Hepatocyte (in vitro differentiated cells): ENCODE measurements at regions not wholly inside any gene's neighbourhood (a gene's known extent, or its start where the extent isn't known, plus 50 kb on each side); places are given as distances from the start of the nearest gene placed in this dataset.

ENCODE experiments used
- EZH2 ChIP-seq: fragments of 200-600 bp; sonication (generic); IDR thresholded peaks from 2 replicates; pipeline ENCODE4 v1.6.1; 2016; ENCODE audit warnings: antibody characterized with exemption, mild to moderate bottlenecking, borderline replicate concordance
- EZH2phosphoT487 ChIP-seq: fragments of 200-600 bp; sonication (generic); IDR thresholded peaks from one replicate; pipeline ENCODE4 v1.6.1; 2018; ENCODE audit warnings: antibody characterized with exemption, mild to moderate bottlenecking, low read depth, moderate library complexity; ENCODE audit not compliant: unreplicated experiment, severe bottlenecking
- TF ChIP-seq, protein P1 (sequence below): fragments of 200-600 bp; sonication (generic); IDR thresholded peaks from 2 replicates; pipeline ENCODE4 v1.5.1; 2016; ENCODE audit warnings: antibody characterized with exemption, mild to moderate bottlenecking; ENCODE audit not compliant: poor library complexity

DNA sequence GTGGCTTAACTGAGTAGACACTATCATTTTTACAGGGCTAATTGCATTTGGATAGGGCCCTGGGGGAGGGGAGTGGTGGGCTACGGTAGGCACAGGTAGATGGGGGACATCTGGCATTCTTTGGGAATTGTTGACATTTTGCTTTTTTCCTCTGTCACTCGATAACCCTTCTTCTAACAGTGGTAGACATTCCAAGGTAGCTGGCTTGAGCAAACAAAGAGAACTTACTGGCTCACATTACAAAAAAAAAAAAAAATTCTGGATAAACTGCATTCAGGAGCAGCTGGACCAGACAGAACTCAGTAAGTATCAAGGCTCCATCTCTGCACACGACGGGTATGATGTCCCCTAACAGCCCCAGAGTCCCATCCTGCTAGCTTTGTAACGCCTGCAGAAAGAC lies 585.2 kb downstream of the ZNF608 start:
- TF ChIP-seq EZH2 (no peak), EZH2phosphoT487 (no peak)
- TF ChIP-seq, protein P1, sequence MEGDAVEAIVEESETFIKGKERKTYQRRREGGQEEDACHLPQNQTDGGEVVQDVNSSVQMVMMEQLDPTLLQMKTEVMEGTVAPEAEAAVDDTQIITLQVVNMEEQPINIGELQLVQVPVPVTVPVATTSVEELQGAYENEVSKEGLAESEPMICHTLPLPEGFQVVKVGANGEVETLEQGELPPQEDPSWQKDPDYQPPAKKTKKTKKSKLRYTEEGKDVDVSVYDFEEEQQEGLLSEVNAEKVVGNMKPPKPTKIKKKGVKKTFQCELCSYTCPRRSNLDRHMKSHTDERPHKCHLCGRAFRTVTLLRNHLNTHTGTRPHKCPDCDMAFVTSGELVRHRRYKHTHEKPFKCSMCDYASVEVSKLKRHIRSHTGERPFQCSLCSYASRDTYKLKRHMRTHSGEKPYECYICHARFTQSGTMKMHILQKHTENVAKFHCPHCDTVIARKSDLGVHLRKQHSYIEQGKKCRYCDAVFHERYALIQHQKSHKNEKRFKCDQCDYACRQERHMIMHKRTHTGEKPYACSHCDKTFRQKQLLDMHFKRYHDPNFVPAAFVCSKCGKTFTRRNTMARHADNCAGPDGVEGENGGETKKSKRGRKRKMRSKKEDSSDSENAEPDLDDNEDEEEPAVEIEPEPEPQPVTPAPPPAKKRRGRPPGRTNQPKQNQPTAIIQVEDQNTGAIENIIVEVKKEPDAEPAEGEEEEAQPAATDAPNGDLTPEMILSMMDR: no peak
